HG03378 (cell line): ENCODE measurements at regions not wholly inside any gene's neighbourhood (a gene's known extent, or its start where the extent isn't known, plus 50 kb on each side); places are given as distances from the start of the nearest gene placed in this dataset.
A peak's percentile ranks its signal among the peaks of the same experiment; 100 is the strongest.

ENCODE experiments used
- ATAC-seq: cut with Tn5 transposase; IDR thresholded peaks from one replicate; pipeline ENCODE4 v1.9.1; 2021; ENCODE audit warnings: mild to moderate bottlenecking, moderate library complexity; ENCODE audit not compliant: unreplicated experiment

DNA sequence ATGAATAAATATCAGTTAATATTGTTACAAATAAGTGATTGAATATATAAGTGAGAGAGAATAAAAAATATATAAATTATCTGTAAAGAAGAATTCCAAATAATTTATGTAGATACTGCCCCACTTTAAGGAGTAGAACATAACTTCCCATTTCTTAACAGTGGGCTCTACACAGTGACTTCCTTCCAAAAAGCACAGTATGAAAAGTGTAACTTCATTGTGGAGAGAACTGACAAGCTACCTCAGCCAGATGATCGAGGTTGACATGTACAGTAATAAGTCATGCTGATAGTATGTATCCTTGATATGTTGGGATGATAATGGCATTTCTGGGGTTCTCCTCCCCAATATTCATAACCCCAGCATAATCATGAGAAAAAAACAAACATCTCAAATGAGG is 191.9 kb upstream of the FN1 start:
- ATAC-seq, result no peak

DNA sequence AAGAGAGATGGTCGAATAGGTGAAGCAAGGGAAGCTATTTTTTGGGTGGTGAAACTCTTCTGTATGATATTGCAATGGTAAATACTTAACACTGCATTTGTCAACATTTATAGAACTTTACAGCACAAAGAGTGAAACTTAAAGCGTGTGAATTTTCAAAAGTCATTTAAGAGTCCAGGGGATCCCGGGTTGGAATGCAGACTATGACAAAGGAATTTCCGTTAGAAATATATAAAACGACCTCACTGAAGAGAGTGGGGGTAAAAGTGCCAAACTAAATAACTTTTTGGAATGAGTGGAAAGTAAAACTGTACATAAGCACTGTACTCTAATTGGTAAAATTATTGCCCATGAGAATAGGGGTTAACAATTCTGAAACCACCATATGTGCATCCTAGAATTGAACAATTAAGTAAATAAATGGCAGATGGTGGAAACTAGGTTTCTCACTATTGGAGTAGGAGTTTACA is 191.0 kb upstream of the FN1 start:
- ATAC-seq, result no peak

DNA sequence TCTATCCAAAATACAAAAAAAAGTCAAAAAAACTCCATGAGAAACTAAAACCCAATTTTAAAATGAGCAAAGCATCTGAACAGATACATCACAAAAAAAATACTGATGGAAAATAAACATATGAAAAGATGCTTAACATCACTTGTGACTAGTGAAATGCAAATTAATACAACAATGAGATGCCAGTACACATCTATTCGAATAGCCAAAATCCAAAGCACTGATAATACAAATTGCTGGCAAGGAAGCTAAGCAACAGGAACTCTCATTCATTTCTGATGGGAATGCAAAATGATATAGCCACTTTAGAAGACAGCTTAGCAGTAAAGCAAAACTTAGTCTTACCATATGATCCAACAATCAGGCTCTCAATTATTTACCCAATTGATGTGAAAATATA is 190.2 kb upstream of the FN1 start:
- no peak for ATAC-seq

DNA sequence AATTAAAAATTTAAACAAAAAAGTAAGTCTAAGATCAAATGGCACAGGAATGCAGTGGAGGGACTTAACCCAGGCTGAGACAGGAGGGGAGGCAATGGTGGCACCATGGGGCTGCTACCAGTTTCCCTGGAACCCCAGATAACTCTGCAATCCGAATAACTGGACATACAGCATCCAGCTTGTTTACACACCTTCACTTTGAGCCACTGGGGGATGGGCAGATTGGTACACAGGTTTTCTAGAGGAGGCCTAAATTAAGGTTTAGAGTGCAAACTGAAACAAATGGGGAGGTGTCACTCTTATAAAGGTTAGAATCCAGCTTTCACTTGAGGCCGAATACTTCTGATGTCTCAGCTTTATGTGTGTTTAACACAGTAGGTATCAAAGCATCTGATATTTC is 189.3 kb upstream of the FN1 start:
- ATAC-seq, result no peak

DNA sequence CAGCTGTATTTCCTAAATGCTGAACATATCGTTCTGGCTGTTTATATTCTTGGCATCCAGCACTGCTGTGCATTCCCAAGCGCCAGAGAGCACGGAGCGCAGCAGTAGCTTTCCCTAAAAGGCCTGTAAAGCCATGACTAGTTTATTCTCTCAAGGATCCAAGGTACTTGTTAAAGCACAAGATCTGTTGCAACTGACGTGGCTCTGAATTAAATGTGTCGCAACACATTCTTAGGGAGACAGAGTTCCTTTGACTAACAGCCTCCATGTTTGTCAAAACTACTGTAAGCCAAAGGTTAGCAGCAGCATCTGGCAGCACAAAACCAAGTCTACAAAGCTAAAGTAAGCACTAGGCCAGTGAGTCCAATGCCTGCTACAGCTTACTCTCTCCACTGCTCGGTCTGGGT is 188.6 kb upstream of the FN1 start:
- ATAC-seq, result no peak

DNA sequence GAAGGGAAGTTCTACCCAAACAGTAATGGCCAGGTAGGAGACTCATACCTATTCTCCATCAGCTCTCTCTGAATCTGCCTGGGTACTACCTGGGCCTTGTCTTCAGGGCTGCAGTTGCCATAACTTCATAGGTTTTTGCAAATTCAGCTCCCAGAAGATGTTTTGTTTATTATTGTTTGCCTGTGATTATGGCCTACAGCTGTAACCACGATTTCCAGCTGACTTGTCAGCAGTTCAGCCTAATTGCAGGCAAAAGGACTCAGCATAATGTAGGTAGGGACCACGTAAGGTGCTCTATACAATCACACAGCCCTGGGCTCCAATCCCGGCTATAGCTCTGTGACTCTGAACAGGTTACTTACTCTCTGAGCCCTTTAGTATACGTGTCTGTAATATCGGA is 187.0 kb upstream of the FN1 start:
- no peak for ATAC-seq

DNA sequence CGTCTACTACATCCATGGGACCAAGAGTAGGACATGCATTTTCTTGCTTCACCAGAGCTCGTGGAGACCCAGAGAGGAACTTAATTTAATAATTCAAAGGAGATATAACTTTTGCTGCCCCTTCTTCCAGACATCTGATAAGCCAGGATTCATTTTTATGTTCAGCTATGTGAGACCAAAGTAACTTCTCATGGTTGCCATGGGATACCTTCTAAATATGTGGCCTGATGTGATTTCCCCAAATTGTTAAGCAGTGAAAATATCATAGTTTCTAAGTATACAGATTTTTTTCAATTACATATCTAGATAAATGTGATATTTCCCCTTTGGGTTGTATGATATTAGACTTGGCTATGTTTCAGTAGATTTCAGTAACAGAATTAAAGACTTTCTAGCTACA is 185.5 kb upstream of the FN1 start:
- no peak for ATAC-seq

DNA sequence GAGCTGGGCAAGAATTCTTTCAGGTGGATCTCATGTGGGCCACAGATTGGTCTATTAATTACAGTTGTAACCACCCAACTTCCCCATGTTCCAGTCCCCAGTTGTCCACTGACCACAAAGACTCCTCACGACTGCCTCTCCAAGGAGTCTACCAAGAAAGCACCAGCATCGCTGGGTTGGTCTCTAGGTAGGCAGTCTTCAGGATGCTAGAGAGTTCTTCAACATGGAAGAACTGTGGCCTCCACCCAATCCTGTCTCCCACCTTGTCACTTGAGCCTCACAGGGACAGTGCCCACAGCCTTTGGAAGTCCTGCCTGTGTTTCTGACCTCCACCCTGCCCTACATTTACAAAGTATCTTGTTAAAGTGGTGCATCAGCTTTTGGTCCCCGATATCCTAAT is 184.7 kb upstream of the FN1 start:
- ATAC-seq, result no peak

DNA sequence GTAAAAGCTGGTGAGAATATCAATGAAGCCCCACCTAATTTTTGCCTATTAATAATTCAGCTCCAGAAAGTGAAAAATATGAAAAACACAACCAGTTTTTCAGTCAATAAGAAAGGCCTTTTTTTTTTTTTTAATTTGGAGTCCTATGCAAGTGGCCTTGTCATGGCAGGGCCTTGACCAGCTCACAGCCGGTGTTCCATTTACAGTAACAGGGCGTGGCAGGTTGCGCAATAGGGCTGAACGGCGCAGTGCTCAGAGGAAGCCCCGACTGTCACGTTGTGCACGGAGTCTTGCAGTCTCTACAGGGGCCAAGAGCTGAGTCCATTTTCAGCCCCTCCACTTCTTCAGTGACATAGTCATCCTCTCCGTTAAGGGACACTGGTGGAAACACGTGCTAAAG is 184.1 kb upstream of the FN1 start:
- no peak for ATAC-seq

DNA sequence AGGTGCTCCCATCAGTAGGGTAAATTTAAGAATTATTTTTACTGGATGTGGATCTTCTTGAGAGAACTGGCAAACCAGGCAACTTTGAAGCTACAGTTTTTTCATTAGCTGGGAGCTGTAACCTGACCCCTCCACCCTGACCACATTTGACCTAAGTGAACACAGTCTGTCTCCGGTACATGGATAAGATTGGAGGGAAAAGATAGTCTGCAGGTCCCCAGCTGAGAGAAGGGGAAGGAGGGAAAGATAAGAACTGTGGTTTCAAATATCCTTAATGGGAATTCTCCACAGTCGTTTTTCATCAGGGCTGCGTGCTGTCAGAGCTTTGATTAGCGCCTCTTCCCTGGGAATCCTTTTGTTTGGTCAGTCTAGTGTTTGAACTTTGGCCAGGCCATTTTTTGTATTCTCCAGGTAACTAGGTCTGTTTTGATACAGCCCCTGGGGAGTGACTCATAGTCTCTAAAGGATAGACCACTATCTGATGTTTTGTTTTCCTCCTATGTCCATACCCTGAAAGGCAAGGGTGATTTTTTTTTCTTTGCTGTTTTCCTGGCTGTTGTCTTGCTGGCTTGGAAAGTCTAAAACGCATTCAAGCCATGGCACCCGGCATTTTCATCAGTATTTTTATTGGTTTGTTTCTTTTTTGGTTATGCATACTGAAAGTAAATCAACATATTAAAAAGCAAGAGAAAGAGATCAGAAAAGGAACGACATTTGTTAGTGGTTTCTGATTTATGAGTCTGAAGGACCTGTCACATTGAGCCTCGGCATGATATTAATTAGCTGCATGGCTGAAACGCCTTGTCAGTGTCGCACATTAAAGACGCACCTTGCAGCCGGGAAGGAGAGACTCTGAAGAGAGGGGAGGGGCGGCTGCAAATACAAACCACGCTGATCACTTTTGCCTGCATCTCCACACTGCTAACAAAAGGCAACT is 183.4 kb upstream of the FN1 start:
- no peak for ATAC-seq

DNA sequence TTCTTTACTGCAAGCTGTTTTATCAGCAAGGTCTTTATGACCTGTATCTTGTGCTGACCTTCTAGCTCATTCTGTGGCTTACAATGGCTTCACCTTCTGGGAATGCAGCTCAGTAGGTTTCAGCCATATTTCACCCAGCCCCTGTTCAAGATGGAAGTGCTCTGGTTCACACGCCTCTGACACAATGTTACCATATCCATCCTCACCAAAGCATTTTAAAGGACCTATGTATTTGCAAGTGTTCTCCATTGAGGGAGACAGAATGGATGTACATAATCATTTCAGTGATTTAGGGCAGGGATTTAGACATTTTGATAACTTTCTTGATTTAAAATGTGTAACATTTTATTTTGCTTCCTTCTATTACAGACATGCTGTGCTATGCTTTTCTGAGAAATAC is 182.3 kb upstream of the FN1 start:
- no peak for ATAC-seq

DNA sequence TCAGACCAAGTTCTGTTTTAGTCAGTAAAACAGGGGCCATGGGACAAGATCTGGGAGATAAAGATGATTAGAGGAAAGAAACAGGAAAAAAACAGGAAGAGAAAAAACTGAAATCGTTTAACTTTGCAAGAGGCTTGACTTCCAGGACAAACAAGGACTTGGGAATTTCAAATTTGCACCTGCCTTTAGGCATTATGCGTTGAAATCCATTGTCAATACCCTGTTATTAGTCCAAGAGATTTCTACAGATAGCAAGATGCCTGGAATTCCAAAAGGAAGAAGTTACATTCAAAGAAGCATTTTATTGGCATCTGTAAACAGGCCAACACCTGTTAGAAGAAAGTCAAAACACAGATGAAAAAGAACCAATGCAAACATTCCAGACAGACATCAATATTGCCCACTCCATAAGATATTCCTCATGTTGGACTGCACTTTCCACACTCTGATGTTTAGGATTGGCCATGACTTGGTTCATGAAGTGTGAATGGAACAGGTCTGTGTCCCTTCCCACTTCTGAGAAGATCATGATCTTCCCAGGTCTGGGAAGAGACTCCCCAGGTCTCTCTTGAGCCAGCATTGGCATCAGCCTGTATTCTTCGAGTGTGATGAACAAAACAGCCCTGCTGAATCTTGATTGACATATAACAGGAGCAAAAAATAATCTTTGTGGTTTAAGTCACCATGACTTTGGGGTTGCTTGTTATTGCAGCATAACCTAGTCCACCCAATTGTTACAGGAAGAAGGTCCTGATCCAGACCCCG is 181.4 kb upstream of the FN1 start:
- ATAC-seq, result no peak

DNA sequence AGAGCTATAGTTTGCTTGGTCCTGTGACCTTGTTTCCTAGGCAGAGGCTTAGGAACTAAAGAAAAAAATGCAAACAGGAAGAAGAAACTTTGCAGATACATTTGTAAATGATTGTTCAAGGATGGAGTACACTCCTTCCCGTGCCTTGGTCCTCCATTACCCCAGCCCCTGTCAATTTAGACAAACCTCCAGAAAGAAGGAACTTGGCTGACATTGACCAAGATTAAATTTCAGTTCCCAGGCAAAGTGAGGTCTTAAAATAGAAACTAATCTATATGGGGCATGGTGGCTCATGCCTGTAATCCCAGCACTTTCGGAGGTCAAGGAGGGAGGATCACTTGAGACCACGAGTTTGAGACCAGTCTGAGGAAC is 179.9 kb upstream of the FN1 start:
- ATAC-seq, result no peak

DNA sequence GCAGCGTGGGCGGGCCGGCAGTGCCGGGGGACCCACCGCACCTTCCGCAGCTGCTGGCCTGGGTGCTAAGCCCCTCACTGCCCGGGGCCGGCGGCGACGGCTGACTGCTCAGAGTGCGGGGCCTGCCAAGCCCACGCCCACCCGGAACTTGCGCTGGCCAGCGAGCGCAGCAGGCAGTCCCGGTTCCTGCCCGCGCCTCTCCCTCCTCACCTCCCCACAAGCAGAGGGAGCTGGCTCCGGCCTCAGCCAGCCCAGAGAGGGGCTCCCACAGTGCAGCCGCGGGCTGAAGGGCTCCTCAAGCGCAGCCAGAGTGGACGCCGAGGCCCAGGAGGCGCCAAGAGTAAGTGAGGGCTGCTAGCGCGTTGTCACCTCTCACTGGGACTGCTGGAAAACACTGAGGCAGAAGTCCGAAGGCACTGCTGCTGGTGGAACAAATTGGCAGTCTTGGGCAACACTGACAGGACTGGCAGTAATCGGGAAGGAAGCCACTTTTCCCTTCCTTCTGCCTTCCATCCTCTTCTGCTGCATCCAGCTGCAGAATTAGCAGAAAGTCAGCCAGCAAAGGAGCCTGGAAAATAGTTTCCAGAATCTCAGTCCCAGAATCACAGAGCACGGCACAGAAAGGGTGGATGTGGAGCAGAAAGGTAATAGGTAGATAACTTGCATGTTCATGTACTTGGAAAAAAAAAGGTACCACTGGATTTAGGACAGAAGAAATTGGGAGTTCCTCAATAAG is 179.4 kb upstream of the FN1 start:
- ATAC-seq, result no peak

DNA sequence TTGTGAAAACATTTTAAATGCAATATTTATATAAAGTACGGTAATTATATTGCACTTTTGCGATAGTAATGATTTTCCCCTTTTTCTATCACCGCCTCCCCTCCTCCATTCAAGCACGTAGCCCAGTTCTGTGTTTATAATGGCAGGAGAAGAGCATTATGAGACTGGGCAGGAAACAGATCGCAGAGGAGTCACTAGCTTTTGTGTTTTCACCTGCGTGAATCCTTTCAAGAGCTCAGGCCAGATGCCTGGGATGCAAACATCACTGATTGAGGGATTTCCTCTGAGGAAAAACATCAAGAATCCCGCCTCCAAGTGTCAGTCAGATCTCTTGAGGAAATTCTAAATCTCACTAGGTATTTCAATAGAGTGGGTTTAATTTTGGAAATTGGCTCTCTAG is 178.4 kb upstream of the FN1 start:
- ATAC-seq, result no peak

DNA sequence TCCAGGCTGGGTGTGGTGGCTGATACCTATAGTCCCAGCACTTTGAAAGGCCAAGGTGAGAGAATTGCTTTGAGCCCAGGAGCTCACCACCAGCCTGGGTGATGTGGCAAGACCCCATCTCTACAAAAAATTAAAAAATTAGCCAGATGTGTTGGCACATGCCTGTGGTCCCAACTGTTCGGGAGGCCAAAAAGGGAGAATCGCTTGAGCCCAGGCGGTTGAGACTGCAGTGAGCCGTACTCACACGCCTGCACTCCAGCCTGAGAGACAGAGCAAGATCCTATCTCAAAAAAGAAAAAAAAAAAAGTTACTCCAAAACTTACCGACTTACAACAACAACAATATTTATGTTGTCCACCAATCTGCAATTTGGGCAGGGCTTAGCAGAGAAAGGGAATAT is 178.0 kb upstream of the FN1 start:
- no peak for ATAC-seq

DNA sequence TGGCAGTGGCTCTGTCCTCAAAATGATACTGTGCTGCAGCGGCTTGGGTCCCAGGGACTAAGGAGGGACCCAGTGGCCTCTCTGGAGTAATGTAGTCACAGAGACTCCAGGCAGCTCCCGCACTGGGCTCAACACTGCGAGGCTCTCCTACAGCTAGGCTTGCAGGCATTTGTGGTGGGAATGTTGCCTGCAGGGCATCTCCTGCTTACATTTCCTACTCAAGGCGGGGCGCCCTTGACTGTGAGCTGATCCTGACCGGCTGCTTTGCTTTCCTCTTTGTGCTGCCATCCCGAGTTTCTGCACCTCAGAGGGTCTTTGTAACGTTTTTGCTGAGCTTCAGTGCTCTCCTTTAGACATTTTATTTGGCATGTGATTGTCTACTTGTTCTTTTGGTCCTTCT is 177.4 kb upstream of the FN1 start:
- no peak for ATAC-seq

DNA sequence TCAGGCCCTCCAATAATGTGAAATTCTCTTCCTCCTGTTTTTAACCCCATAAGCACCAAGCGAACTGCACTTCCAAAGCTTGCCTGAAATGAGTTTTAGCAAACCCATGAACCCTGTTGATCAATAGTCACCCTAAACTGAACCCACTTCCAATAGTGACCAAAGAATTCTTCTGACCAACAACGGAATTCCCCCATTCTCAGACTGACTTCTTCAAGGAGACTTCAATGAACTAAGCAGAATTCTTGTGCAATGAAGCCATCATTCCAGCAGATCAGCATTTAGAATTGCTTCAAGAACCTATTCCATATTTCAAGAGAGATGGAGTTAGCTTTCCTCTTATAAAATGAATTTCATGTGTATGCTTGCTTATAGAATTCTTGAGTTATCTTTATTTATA is 176.9 kb upstream of the FN1 start:
- peak; percentile 57 for ATAC-seq

DNA sequence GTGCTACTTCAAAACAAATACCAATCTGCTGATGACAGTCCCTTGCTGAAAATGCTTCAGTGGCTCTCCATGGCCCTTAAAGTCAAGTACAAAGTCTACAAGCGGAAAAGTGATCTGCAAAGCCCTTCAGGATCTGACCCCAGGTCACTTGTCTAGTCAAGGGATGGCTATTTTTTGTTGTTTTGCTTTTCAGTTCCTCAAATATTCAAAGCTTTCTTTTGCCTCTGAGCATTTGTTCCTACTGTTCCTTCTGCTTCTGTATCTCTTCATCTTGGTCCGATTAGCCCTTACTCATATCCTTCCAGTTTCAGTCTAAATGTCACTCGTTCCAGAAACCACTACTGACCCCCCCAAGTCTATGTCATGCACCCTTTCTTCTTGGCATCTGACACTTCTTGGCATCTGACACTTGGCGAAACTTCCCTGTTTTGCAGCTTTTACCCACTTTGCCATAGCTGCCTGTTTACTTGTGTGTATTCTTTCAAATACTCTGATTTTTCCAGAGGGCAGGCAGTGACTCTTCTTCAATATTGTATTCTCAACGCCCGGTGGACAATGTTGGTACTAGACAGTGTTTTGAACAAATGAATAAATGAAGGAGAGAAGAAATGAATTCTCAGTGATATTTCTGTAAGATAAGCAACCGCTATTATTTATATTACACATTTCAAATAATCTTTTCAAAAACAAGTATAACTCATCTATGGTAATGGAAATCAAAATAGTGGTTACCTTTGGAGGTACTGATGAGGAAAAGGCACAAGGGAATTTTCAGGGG is 175.9 kb upstream of the FN1 start:
- peak; percentile 47 for ATAC-seq

DNA sequence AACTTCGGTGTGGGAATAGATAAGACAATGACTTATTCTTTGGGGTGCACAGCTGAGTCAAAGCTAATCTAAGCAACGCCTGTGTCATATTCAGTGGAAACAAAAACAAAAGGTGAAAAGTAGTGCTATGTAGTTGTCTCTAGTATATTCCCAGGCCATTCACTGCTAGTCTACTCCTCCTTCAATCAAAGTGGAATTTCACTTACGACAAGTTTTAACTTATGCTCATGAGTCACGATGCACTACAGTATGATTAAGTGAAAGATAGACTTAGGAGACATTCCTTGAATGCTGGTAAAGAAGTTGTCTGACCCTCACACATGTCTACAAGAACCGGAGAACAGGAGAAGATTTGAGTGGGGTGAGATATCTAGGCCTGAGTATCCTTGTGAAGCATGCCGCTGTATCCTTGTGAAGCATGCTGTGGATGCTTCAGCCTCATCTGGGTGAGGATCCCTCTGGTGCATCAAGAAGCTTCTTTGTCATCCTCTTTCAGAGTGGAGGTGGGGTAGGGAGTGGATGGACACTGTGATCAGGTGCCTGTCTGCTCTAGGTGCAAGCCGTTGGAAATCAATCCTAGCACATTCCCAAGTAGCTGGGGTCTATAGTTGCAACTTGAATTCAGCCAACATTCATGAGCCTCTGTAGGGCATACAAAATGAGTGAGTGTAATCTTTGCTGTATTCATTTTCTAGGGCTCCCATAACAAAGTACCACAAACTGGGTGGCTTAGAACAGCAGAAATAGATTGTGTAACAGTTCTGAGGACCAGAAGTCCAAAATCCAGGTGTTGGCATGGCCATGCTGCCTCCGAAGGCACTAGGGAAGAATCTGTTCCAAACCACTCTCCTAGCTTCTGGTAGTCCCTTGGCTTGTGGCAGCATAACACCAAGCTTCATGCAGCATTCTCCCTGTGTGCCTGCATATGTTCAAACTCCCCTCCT is 173.5 kb upstream of the FN1 start:
- no peak for ATAC-seq
